ENCODE measurements at regions not wholly inside any gene's neighbourhood (a gene's known extent, or its start where the extent isn't known, plus 50 kb on each side); places are given as distances from the start of the nearest gene placed in this dataset.
A peak's percentile ranks its signal among the peaks of the same experiment; 100 is the strongest.

DNA sequence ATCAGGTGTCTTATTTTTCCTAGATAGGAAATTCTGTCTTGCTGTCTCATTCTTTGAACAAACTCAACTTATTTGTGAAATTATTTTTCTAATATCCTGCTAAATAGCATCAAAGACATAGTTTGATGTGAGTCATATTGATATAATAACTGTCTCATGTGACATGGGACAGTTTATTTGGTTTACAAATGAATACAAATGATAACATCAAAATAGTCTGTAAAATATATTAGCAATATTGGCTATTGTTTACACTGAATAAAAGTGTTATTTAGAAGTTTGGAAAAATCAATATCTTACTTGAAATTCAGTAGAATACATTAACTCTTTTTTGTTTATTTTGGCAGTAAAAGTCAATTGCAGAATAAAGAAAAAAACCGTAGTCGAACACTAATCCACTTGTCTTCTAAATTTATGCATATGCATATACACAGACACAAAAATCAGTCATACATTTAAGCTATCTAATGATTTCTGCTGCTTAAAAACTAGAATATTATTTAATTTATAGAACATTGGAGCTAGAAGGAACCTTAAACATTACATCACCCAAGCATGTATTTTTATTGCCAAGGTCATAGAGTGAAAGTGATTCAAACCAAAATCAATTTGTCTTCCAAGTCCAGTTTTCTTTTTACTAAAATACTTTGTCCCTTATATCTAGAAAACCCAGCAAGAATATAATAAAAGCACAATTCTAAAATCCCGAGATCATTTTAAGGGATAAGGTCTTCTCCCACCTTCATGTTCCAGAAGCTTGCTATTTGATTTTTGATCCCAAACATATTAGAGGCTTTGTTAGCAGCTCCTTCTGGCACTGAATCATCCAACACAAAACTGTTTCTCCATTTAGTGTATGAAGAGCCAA, 776.5 kb upstream of the SLITRK1 start:
- H3K4me3 ChIP-seq: no peak overlapping the region
- no peaks in the 10 kb centered on the region for H3K9me3 ChIP-seq
- ATAC-seq (no peak), DNase-seq (no peak)
- TF ChIP-seq, protein P1, sequence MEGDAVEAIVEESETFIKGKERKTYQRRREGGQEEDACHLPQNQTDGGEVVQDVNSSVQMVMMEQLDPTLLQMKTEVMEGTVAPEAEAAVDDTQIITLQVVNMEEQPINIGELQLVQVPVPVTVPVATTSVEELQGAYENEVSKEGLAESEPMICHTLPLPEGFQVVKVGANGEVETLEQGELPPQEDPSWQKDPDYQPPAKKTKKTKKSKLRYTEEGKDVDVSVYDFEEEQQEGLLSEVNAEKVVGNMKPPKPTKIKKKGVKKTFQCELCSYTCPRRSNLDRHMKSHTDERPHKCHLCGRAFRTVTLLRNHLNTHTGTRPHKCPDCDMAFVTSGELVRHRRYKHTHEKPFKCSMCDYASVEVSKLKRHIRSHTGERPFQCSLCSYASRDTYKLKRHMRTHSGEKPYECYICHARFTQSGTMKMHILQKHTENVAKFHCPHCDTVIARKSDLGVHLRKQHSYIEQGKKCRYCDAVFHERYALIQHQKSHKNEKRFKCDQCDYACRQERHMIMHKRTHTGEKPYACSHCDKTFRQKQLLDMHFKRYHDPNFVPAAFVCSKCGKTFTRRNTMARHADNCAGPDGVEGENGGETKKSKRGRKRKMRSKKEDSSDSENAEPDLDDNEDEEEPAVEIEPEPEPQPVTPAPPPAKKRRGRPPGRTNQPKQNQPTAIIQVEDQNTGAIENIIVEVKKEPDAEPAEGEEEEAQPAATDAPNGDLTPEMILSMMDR (IDR thresholded peaks at IDR 0.05): no peak
- no peaks in the 10 kb centered on the region for H3K4me1 ChIP-seq
- intact Hi-C loops (cut with DNase I): no loop called here
- H3K36me3 ChIP-seq: no peaks in the 10 kb centered on the region
- H3K27me3 ChIP-seq (ENCODE audit: low read depth): no peaks in the 10 kb centered on the region
- no peak overlapping the region for H3K27ac ChIP-seq

DNA sequence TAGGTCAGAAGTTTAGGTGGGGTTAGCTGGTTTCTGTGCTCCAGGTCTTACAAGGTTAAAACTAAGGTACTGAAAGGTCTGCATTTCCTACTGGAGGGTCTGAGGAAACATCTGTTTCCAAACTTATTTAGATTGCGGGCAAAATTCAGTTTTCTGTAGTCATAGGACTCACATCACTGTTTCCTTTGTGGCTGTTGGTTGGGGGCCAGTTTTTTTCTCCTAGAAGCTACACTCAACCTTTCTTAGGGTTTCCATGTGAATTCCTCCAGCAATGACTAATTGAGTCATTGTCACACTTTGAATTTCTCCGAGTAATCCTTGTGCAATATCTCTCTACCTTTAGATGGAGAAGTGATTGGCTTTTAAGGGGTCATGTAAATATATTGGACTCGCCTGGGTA, 773.4 kb upstream of the SLITRK1 start:
- Histone ChIP-seq H3K4me3 (no peak overlapping the region), H3K4me1 (no peaks in the 10 kb centered on the region), H3K27me3 (ENCODE audit: low read depth) (no peaks in the 10 kb centered on the region), H3K27ac (no peak overlapping the region), H3K9me3 (no peaks in the 10 kb centered on the region), H3K36me3 (no peaks in the 10 kb centered on the region)
- TF ChIP-seq, protein P1 (IDR thresholded peaks at IDR 0.05): no peak
- intact Hi-C loops (cut with DNase I): no loop called here
- ATAC-seq (no peak), DNase-seq (no peak)

DNA sequence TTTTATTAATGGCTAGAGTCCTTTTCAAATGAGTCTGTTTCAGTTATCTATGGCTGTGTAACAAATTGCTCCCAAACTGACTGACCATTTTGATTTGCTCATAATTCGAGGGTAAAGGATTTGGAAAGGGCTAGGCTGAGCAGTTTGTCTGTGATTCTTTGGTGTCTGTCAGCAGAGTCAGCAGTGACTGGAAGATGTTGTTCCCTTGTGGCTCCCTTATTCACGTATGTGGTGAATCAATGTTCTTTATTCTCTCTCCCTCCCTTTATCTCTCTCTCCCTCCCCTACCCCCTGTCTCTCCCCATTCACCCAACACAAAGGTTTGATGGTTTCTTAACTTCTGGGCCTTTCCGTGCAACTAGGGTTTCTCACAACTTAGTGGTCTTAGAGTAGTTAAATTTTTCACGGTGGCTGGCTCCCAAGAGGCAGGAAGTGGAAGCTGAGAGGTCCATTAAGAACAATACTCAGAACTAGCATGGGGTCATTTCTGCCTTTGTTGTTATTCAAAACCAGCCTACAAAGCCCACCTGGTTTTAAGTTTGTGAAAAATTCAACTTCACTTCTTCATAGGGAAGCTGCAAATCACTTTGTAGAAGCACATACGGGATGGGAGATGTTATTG, 772.5 kb upstream of the SLITRK1 start:
- TF ChIP-seq, protein P1 (IDR thresholded peaks at IDR 0.05): no peak
- Histone ChIP-seq H3K27ac (no peak overlapping the region), H3K4me1 (no peaks in the 10 kb centered on the region), H3K4me3 (no peak overlapping the region), H3K27me3 (ENCODE audit: low read depth) (no peaks in the 10 kb centered on the region), H3K36me3 (no peaks in the 10 kb centered on the region), H3K9me3 (no peaks in the 10 kb centered on the region)
- no peak for ATAC-seq
- intact Hi-C loops (cut with DNase I): no loop called here
- no peak for DNase-seq

DNA sequence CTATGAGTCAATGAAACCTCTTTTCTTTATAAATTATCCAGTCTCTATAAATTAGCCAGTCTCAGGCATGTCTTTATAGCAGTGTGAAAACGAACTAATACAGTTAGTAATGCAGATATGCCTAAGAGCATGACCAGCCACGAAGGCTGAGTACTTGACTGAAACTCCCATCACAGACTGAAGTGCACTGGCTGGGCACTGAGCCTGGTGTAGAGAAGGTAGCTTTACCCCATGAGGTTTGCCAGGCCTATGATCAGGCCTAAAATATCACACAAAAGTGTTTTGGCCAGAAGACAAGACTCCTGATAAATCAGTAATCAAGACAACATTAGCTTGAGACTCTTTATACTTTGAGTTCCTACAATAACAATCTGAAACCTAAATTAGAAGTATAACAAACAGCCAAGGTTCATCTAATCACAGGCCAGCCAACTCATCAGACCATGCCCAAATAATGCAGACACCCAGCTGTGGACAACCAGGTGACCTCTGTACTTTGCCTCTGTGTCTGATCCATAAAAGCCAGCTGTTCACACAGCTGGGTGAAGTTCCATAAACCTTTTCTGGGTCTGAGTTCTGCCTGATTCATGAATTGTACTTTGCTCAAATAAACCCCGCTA, 771.8 kb upstream of the SLITRK1 start:
- H3K4me3 ChIP-seq: no peak overlapping the region
- no peaks in the 10 kb centered on the region for H3K9me3 ChIP-seq
- no peaks in the 10 kb centered on the region for H3K4me1 ChIP-seq
- intact Hi-C loops (cut with DNase I): no loop called here
- no peaks in the 10 kb centered on the region for H3K36me3 ChIP-seq
- no peak overlapping the region for H3K27ac ChIP-seq
- TF ChIP-seq, protein P1 (IDR thresholded peaks at IDR 0.05): no peak
- ATAC-seq (no peak), DNase-seq (peak; percentile 17)
- H3K27me3 ChIP-seq (ENCODE audit: low read depth): no peaks in the 10 kb centered on the region

DNA sequence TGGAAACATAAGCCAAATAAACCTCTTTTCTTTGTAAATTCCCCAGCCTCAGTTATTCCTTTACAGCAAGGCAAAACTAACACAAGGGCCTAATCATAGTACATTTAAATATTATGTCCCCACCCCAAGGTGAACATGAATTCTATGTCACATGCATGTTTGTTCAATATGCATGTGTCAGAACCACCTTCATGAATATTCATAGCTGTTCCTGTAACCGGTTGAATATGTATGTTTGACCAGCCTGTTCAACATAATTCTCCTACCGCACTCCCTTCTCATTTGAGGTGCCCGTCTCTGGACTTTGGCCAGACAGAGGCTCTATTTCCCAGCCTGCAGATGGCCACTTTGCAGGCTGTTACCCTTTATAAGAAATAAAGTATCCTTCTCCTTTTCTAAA, 769.4 kb upstream of the SLITRK1 start:
- DNase-seq (no peak), ATAC-seq (no peak)

More for the DNA sequence above, 769.4 kb upstream of the SLITRK1 start:
- Histone ChIP-seq H3K9me3 (no peaks in the 10 kb centered on the region), H3K4me3 (no peak overlapping the region), H3K36me3 (no peaks in the 10 kb centered on the region), H3K27me3 (ENCODE audit: low read depth) (no peaks in the 10 kb centered on the region), H3K27ac (no peak overlapping the region), H3K4me1 (no peaks in the 10 kb centered on the region)
- TF ChIP-seq, protein P1 (IDR thresholded peaks at IDR 0.05): no peak
- intact Hi-C loops (cut with DNase I): no loop called here
